Gastroesophageal sphincter (tissue), 3 donors: ENCODE measurements at regions not wholly inside any gene's neighbourhood (a gene's known extent, or its start where the extent isn't known, plus 50 kb on each side); places are given as distances from the start of the nearest gene placed in this dataset.

Experiments
- POLR2AphosphoS5 ChIP-seq: sonication (generic); formaldehyde crosslinking; IDR thresholded peaks from one replicate; pipeline ENCODE4 v1.6.1; 2017; ENCODE audit warnings: antibody characterized with exemption
- TF ChIP-seq, protein P1 (sequence below), 4 experiments: fragments of 200-600 bp in 2 of 4; fragments of 450-650 bp in 2 of 4; sonication (generic) in 1 of 4; IDR thresholded peaks; one replicate each; pipeline ENCODE4 v1.5.1; 2017 to 2019; ENCODE audit warnings: antibody characterized with exemption in 4 of 4, mild to moderate bottlenecking in 2 of 4, moderate library complexity in 2 of 4

GRCh38 chr9:79431019-79431679 lies 140.6 kb upstream of the TLE4 start:
- no peak for TF ChIP-seq POLR2AphosphoS5
- TF ChIP-seq, protein P1, sequence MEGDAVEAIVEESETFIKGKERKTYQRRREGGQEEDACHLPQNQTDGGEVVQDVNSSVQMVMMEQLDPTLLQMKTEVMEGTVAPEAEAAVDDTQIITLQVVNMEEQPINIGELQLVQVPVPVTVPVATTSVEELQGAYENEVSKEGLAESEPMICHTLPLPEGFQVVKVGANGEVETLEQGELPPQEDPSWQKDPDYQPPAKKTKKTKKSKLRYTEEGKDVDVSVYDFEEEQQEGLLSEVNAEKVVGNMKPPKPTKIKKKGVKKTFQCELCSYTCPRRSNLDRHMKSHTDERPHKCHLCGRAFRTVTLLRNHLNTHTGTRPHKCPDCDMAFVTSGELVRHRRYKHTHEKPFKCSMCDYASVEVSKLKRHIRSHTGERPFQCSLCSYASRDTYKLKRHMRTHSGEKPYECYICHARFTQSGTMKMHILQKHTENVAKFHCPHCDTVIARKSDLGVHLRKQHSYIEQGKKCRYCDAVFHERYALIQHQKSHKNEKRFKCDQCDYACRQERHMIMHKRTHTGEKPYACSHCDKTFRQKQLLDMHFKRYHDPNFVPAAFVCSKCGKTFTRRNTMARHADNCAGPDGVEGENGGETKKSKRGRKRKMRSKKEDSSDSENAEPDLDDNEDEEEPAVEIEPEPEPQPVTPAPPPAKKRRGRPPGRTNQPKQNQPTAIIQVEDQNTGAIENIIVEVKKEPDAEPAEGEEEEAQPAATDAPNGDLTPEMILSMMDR (IDR thresholded peaks at IDR 0.05): no peak
